EH (cell line): ENCODE measurements at regions not wholly inside any gene's neighbourhood (a gene's known extent, or its start where the extent isn't known, plus 50 kb on each side); places are given as distances from the start of the nearest gene placed in this dataset.
"Not testable (repeated sequence)": the region's sequence is repeated elsewhere in the genome, so short reads cannot be mapped to it uniquely, and the experiment has no call there.

ENCODE experiments used
- DNase-seq: peaks from one replicate; pipeline ENCODE4 v3.0.0-alpha.2; 2015; ENCODE audit warnings: low read depth

GRCh38 chr7:124152859-124153692 is 120.2 kb upstream of the TMEM229A start:
- peak; percentile 48 for DNase-seq

- no peak for DNase-seq
Observed at GRCh38 chr7:124137664-124138063, 104.8 kb upstream of the TMEM229A start.

GRCh38 chr7:124124201-124124600 is 91.3 kb upstream of the TMEM229A start:
- DNase-seq: no peak

GRCh38 chr7:124120911-124121310 is 88.0 kb upstream of the TMEM229A start:
- no peak for DNase-seq

GRCh38 chr7:124113045-124113444 is 80.2 kb upstream of the TMEM229A start:
- no peak for DNase-seq

- no peak for DNase-seq
Observed at GRCh38 chr7:124106575-124106974, 73.7 kb upstream of the TMEM229A start.

GRCh38 chr7:124101173-124101768 is 68.4 kb upstream of the TMEM229A start:
- peak; percentile 0 for DNase-seq

- no peak for DNase-seq
Observed at GRCh38 chr7:124100190-124100589, 67.3 kb upstream of the TMEM229A start.

GRCh38 chr7:124099585-124099984 is 66.7 kb upstream of the TMEM229A start:
- DNase-seq: not testable (repeated sequence)

GRCh38 chr7:124089621-124090020 is 56.8 kb upstream of the TMEM229A start:
- DNase-seq: no peak

GRCh38 chr7:124088590-124088989 is 55.7 kb upstream of the TMEM229A start:
- DNase-seq: no peak

GRCh38 chr7:124086843-124087242 is 54.0 kb upstream of the TMEM229A start:
- no peak for DNase-seq

- no peak for DNase-seq
Observed at GRCh38 chr7:124085179-124085578, 52.3 kb upstream of the TMEM229A start.

- no peak for DNase-seq
Observed at GRCh38 chr7:124084024-124084423, 51.2 kb upstream of the TMEM229A start.
